Astrocyte (in vitro differentiated cells and primary cell): ENCODE measurements at regions not wholly inside any gene's neighbourhood (a gene's known extent, or its start where the extent isn't known, plus 50 kb on each side); places are given as distances from the start of the nearest gene placed in this dataset.

ENCODE experiments used
- CTCF ChIP-seq: IDR thresholded peaks from 2 replicates; pipeline ENCODE4 v1.5.1; 2011; ENCODE audit warnings: low read depth, mild to moderate bottlenecking, inconsistent platforms, low read length, moderate library complexity; ENCODE audit not compliant: insufficient read depth
- EZH2 ChIP-seq: IDR thresholded peaks from 2 replicates; pipeline ENCODE4 v1.6.1; 2012; ENCODE audit warnings: mild to moderate bottlenecking, low read length, inconsistent platforms; ENCODE audit not compliant: insufficient read depth

- TF ChIP-seq CTCF: no peak
- TF ChIP-seq EZH2: no peak
Measured at GRCh38 chr10:78470267-78471103, 436.8 kb downstream of the RPS24 start.
